Activated CD8-positive, alpha-beta T cell treated with anti-CD3 and anti-CD28 coated beads for 36 hours (primary cell): ENCODE measurements at regions not wholly inside any gene's neighbourhood (a gene's known extent, or its start where the extent isn't known, plus 50 kb on each side); places are given as distances from the start of the nearest gene placed in this dataset.
"Not testable (repeated sequence)": the region's sequence is repeated elsewhere in the genome, so short reads cannot be mapped to it uniquely, and the experiment has no call there.

Experiments
- ATAC-seq: fragments of 200-7000 bp; cut with Tn5 transposase; one replicate; pipeline ENCODE4 v1.10.0; 2021; ENCODE audit warnings: mild to moderate bottlenecking, moderate library complexity
- CTCF ChIA-PET: fragments of 350-600 bp; sonication (Branson Sonifier 250); formaldehyde crosslinking; loops from one replicate; lab custom pipeline; 2021; ENCODE audit warnings: antibody characterized with exemption; lab: Charles Lee
- POLR2A ChIA-PET: fragments of 350-600 bp; sonication (Branson Sonifier 250); formaldehyde crosslinking; loops from one replicate; lab custom pipeline; 2021; ENCODE audit warnings: antibody characterized with exemption; lab: Charles Lee
- DNase-seq: peaks from one replicate; pipeline ENCODE4 v3.0.0-alpha.2; 2020
- H3K27ac Mint-ChIP-seq: one replicate; pipeline ENCODE4 v1.8.0; 2021; ENCODE audit warnings: mild to moderate bottlenecking, mixed read lengths
- H3K27me3 Mint-ChIP-seq: one replicate; pipeline ENCODE4 v1.8.0; 2021; ENCODE audit warnings: mixed read lengths
- H3K36me3 Mint-ChIP-seq: one replicate; pipeline ENCODE4 v1.8.0; 2021; ENCODE audit warnings: low read depth, mixed read lengths
- H3K4me1 Mint-ChIP-seq: one replicate; pipeline ENCODE4 v1.8.0; 2021; ENCODE audit warnings: low read depth, mixed read lengths
- H3K4me3 Mint-ChIP-seq: one replicate; pipeline ENCODE4 v1.8.0; 2021; ENCODE audit warnings: mild to moderate bottlenecking, moderate library complexity, mixed read lengths
- H3K9me3 Mint-ChIP-seq: one replicate; pipeline ENCODE4 v1.8.0; 2021; ENCODE audit warnings: mixed read lengths
- intact Hi-C: fragments of 100-400 bp; cut with micrococcal nuclease; formaldehyde crosslinking; loops from one replicate; pipeline ENCODE4 v1.10.0; 2022
- TF ChIP-seq, protein P1 (sequence below): fragments of 200-600 bp; IDR thresholded peaks from one replicate; pipeline ENCODE4 v1.8.0; 2022; ENCODE audit warnings: antibody characterized with exemption, mild to moderate bottlenecking

DNA sequence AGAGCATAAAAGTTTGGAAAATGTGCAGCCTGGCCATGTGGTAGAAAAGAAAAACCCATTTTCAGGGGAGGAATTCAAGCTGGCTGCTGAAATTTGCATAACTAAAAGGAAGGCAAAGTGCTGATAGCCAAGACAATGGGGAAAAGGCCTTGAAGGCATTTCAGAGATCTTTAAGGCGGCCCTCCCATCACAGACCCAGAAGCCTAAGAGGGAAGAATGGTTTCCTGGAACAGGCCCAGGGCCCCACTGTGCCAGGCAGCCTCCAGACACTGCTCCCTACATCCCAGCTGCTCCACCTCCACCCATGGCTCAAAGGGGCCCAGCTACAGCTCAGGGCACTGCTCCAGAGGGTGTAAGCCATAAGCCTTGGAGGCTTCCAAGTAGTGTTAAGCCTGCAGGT, 158.0 kb upstream of the PRDX4 start:
- ChIA-PET POLR2A (no interaction called here), CTCF (no interaction called here)
- Mint-ChIP-seq H3K27ac (no peak overlapping the region), H3K36me3 (no peaks in the 10 kb centered on the region), H3K4me3 (no peak overlapping the region), H3K27me3 (no peaks in the 10 kb centered on the region), H3K9me3 (peaks cover 2% of the 10 kb centered on the region), H3K4me1 (no peaks in the 10 kb centered on the region)
- intact Hi-C loops = no loop called here
- no peak for DNase-seq
- ATAC-seq = no peak
- TF ChIP-seq, protein P1, sequence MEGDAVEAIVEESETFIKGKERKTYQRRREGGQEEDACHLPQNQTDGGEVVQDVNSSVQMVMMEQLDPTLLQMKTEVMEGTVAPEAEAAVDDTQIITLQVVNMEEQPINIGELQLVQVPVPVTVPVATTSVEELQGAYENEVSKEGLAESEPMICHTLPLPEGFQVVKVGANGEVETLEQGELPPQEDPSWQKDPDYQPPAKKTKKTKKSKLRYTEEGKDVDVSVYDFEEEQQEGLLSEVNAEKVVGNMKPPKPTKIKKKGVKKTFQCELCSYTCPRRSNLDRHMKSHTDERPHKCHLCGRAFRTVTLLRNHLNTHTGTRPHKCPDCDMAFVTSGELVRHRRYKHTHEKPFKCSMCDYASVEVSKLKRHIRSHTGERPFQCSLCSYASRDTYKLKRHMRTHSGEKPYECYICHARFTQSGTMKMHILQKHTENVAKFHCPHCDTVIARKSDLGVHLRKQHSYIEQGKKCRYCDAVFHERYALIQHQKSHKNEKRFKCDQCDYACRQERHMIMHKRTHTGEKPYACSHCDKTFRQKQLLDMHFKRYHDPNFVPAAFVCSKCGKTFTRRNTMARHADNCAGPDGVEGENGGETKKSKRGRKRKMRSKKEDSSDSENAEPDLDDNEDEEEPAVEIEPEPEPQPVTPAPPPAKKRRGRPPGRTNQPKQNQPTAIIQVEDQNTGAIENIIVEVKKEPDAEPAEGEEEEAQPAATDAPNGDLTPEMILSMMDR = no peak

DNA sequence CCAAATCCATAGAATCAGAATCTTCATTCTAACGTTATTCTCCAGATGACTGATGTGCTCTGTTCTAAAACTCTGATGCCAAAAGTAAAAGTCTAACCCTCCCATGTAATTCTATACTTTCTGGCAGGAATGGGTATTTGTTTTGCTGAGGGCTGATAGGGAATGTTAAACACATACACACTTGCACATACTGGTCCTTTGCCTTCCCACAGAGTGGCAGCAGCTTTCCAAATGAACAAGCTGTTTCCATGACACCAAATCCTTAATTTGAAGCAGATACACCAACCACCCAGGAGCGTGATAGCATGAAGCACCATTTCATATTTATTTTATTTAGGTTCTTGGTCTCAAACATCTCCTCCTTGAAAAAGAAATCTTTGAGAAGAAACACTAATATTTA, 155.5 kb upstream of the PRDX4 start:
- intact Hi-C loops = no loop called here
- ATAC-seq (no peak), DNase-seq (no peak)
- CTCF ChIA-PET = no interaction called here
- no peaks in the 10 kb centered on the region for H3K27me3 Mint-ChIP-seq
- peaks cover 2% of the 10 kb centered on the region for H3K9me3 Mint-ChIP-seq
- no peak overlapping the region for H3K27ac Mint-ChIP-seq
- no peaks in the 10 kb centered on the region for H3K36me3 Mint-ChIP-seq
- POLR2A ChIA-PET = no interaction called here
- TF ChIP-seq, protein P1 = no peak
- no peaks in the 10 kb centered on the region for H3K4me1 Mint-ChIP-seq
- no peak overlapping the region for H3K4me3 Mint-ChIP-seq

DNA sequence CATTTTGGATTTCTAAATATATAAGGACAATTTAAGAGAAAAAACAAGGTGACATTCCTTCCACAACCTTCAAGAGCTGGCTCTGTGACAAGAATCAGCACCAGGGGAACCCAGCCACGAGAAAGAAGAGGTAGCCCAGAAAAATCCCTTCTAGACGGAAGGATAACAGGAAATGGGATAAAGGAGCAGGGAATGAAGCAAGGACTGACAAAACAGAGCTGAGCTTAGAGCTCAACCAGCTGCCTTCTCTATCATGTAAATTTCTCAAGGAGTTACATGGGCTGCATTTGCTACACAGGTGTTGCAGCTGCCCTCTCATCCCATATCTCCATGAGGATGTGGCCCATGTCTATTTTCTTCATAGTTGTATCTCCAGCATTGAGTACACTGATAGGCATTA, 154.2 kb upstream of the PRDX4 start:
- Mint-ChIP-seq H3K4me3 (no peak overlapping the region), H3K4me1 (no peaks in the 10 kb centered on the region), H3K9me3 (peaks cover 2% of the 10 kb centered on the region), H3K27ac (no peak overlapping the region), H3K36me3 (no peaks in the 10 kb centered on the region), H3K27me3 (no peaks in the 10 kb centered on the region)
- CTCF ChIA-PET = no interaction called here
- intact Hi-C loops = no loop called here
- POLR2A ChIA-PET = no interaction called here
- TF ChIP-seq, protein P1 = no peak
- DNase-seq (no peak), ATAC-seq (no peak)

DNA sequence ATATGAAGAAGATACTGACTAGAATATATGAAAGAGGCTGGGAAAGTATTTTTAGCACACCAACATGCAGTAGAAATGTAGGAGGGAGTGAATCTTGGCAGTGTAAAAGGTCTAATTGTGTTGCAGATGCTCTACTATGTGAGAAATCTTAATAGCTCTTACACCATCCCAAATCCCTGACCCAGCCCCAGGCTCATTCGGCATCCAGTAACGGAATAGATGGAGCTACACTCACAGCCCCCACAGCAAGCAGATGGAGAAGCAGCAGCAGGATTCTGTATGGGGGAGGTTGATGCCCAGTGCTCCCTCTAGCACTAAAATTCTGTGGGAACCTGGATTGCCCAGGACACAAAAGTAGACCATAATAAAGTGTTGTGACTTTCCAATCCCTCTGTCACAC, 153.2 kb upstream of the PRDX4 start:
- H3K9me3 Mint-ChIP-seq = no peaks in the 10 kb centered on the region
- H3K27ac Mint-ChIP-seq = no peak overlapping the region
- H3K27me3 Mint-ChIP-seq = no peaks in the 10 kb centered on the region
- POLR2A ChIA-PET = no interaction called here
- TF ChIP-seq, protein P1 = no peak
- ATAC-seq = no peak
- H3K4me1 Mint-ChIP-seq = no peaks in the 10 kb centered on the region
- CTCF ChIA-PET = no interaction called here
- no peaks in the 10 kb centered on the region for H3K36me3 Mint-ChIP-seq
- intact Hi-C loops = no loop called here
- no peak for DNase-seq
- H3K4me3 Mint-ChIP-seq = no peak overlapping the region

DNA sequence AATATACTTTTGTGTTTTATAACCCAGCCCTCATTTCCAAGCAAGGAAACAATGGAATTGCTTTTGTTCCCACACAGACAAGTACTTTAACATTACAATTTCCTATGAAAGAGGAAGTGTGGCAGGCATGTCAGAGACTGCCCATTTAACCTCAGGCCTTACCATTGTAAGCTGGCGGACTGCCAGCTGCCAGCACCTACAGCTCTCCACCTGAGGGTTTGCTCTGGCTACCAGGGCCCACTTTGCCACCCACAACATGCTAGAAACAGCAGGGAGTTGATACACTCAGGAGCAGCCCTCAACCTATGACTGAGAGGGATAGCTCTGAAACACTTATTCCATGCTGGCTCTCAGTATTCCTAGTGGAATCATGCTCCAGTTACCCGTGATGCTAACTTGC, 152.3 kb upstream of the PRDX4 start:
- POLR2A ChIA-PET = no interaction called here
- Mint-ChIP-seq H3K9me3 (no peaks in the 10 kb centered on the region), H3K4me1 (no peaks in the 10 kb centered on the region), H3K27ac (no peak overlapping the region), H3K27me3 (no peaks in the 10 kb centered on the region), H3K36me3 (no peaks in the 10 kb centered on the region), H3K4me3 (no peak overlapping the region)
- TF ChIP-seq, protein P1 = no peak
- CTCF ChIA-PET = no interaction called here
- intact Hi-C loops = no loop called here
- ATAC-seq (no peak), DNase-seq (no peak)

DNA sequence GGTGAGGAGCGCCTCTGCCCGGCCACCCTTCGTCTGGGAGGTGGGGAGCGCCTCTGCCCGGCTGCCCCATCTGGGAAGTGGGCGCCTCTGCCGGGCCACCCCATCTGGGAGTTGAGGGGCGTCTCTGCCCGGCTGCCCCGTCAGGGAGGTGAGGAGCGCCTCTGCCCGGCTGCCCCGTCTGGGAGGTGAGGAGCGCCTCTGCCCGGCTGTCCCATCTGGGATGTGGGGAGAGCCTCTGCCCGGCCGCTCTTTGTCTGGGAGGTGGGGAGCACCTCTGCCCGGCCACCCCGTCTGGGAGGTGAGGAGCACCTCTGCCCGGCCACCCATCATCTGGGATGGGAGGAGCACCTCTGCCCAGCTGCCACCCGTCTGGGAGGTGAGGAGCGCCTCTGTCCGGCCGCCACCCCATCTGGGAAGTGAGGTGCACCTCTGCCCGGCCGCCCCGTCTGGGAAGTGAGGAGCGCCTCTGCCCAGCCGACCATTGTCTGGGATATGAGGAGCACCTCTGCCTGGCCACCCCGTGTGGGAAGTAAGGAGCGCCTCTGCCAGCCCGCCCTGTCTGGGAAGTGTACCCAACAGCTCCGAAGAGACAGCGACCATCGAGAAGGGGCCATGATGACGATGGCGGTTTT, 144.2 kb upstream of the PRDX4 start:
- H3K4me3 Mint-ChIP-seq, H3K27me3 Mint-ChIP-seq, H3K4me1 Mint-ChIP-seq, DNase-seq, H3K36me3 Mint-ChIP-seq, intact Hi-C loops, H3K9me3 Mint-ChIP-seq, H3K27ac Mint-ChIP-seq, POLR2A ChIA-PET, ATAC-seq, CTCF ChIA-PET: not testable (repeated sequence)
